Activated CD4-positive, CD25-positive, alpha-beta regulatory T cell treated with anti-CD3 and anti-CD28 coated beads, Interleukin-2, amount 50 U/mL, for 24 hours (primary cell): ENCODE measurements at regions not wholly inside any gene's neighbourhood (a gene's known extent, or its start where the extent isn't known, plus 50 kb on each side); places are given as distances from the start of the nearest gene placed in this dataset.

ENCODE experiments used
- ATAC-seq, 2 donors: fragments of 150-1000 bp; cut with Tn5 transposase; one replicate each; pipeline ENCODE4 v1.10.0; 2021; ENCODE audit warnings: mild to moderate bottlenecking in 1 of 2, moderate library complexity in 1 of 2

DNA sequence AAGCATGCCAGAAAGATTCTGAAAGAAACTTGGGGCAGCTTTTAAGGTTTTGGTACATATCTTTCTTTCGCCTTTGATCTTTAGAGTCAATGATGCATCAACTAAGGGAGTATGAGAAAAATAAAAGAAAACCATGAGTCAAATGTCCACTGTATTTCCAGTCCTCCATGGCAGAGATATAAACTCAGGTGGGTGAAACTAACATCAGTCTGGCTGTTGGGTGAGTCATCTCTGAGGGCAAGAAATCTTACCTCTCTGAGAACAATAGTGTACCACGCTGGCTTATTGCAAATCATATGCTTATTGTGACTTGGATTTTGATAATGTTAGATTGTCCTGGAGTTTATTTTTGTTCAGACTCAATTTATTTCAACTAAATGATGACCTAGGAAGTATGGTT is 521.0 kb downstream of the PLCL1 start:
- peak; percentile 72 to 73 for ATAC-seq

DNA sequence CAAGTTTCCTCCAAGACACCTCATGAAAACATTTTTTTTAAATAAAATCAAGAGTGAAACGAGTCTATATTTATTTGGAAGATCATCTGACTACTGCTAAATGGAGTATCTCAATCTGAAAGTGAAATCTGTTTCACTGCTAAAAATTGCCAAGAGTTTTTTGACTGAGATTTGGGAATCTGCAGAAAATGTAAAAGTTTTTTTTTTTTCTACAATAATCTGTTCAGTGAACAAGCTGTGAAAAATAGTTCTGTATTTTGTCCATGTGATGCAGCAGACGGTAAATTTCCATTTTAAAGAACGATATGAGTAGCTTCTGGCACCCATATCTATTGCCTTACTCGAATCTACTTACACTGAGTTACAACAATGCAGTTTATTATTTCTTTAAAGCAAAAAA is 519.7 kb downstream of the PLCL1 start:
- ATAC-seq = no peak

GRCh38 chr2:198322275-198322674 is 517.9 kb downstream of the PLCL1 start:
- no peak for ATAC-seq

- no peak for ATAC-seq
Observed at GRCh38 chr2:198321522-198322088, 517.2 kb downstream of the PLCL1 start.

DNA sequence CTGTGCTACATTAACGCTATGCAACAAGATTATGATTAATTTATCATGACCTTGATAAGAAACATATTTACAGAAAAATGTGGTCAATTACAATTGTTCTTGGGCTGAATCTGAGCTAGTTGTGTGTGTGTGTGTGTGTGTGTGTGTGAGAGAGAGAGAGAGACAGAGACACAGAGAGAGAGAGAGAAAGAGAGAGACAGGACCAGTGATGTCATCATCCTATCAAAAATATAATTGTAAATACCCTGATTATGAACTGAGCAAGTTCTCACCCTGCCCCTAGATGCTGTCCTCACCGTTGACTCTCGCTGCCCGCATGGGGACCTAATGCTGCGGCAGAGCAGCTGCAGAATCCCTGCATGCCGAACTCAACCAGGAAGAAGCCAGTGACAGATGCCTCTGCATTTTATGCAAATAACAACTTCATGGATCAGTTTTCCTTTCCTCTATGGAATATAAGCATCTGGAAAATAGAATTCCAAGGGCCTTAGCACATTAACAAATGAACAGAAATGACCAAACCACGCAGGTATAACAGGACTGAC is 512.5 kb downstream of the PLCL1 start:
- no peak for ATAC-seq

DNA sequence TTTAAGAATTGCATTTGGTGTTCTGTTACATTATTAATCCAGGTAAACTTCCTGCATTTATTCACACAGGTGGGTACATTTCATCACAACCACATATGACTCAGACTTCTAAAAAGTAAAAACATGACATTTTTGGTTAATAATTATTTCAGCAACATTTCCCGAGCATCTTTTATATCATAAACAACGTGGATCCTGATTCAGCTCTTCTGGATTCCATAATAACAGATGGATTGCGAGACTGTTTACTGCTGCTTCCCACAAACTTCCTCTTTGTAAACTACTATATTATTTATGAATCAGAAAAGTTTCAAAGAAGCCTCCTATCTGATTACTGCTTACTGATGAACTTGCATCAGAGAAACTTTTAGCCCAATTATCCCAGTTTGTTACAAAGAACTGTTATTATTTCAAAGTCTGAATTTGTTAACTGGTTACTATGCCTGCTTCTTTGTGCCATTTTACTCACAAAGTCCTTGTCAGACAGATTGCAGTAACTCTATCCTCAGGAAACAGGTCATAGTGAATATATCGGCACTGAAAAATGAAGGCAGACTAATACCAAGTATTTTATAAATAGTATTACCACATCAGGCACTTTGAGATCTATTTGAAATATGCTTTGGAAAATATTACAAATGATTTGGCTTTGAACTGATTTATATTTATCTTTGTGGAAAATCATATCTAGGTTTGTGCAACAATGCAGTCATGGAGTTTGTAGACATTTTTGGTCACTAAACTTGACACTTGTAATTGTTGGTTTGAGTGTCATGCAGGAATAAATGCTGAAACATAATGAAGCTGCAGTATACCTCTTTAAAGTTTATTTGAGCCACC is 511.6 kb downstream of the PLCL1 start:
- ATAC-seq = no peak

DNA sequence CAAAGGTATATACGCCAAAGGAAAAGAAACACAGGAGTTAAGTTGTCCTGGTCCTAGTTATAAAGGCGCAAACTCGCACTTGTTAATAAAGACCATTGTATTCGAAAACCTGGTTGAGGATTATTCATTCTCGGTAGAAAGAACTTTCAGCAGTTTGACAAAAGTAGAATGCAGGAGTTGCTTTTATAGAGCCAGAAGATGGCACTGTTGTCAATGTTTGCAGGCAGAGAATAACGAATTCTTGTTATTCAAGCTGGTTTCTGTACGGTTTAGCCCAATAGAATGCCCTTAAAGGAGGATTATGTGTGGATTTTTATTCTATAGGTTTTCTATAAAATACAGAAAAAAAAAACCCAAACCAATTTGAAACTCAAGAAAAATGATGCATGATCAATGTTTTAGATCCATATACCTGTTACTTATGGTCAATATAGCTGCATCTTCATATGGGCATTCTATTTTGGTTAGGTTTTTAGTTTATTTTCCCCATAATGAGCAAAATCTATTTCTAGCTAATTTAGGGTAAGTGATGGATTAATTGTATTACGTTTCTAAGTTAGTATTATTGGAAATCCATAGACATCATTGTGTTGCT is 510.3 kb downstream of the PLCL1 start:
- no peak for ATAC-seq

- ATAC-seq = no peak
Observed at GRCh38 chr2:198312596-198313483, 508.4 kb downstream of the PLCL1 start.

- no peak for ATAC-seq
Observed at GRCh38 chr2:198311020-198311419, 506.6 kb downstream of the PLCL1 start.

DNA sequence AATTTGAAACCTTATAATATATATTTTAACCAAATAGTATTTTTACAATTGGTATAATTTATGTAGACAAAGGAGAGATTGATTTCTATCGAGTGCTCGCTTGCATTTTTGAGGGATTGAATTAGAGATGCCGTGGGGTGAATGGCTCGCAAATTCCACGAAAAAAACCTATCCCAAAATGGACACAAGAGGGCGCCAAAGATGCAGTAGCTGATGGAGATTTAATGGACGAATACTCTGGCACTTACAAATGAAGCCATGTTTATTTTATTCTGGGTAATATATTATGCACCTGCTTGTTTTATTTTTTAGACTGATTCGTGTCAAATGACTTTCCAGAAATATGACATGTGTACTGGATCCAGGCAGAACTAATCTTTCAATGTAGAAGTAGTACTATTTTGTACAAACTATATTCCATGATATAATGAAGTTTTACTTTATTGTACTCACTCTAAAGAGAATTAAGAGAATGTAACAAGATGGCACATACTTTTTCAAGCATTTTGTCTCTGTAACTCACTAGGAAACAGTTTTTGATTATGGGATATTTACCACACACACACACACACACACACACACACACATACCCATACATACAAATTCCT is 505.4 kb downstream of the PLCL1 start:
- ATAC-seq = peak in 1 of 2 donors; percentile 33

GRCh38 chr2:198309081-198309480 is 504.7 kb downstream of the PLCL1 start:
- ATAC-seq = no peak

DNA sequence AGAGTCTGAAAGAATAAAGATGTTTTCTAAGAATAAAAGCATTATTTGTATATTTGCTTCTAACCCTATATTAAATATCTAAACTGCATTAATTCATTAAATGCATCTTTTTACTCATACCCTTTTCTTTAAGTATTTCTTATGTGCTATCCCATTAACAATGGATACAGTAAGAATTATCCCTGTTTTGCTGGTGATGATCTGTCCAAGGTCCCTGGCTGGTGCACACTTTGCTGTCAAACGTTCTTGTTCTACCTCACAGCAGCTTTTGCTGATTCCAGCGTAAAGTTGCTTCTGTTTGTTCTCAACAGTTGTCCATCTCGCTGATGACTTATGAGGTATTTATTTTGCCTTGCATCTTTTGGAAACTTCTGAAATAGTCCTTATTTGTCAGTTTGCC is 504.0 kb downstream of the PLCL1 start:
- ATAC-seq = no peak

GRCh38 chr2:198307093-198307492 is 502.7 kb downstream of the PLCL1 start:
- ATAC-seq = no peak

GRCh38 chr2:198304859-198305258 is 500.5 kb downstream of the PLCL1 start:
- ATAC-seq = no peak

- no peak for ATAC-seq
Observed at GRCh38 chr2:198297350-198297749, 493.0 kb downstream of the PLCL1 start.

DNA sequence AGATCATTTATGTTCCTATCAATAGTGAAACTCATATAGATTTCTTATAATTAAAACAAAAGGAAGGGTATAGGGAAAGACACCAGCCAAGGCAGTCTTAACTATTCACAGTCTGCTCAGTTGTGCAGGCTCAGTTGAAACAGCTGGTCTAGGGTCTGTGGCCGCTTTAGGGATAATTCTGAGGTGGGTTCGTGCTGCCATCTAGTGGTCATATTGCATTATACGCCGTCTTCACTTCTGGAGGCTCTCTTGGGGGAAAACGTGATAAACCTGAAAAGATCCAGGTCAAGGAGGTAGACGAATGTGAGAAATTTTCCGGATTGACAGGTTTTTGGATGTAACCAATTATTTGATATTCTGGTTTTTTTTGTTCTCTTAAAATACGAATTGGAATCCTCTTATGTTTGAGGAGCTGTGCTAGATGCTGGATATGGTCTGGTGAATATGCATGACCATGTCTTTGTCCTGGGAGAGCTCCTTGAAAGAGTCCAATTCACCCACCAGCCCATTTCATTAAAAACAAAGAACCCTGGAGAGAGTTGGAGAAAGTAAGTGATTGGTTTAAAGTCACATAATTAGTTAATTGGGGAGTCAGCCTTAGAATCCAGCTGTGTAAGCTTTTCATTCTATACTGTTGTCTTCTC is 492.4 kb downstream of the PLCL1 start:
- peak; percentile 74 to 77 for ATAC-seq

DNA sequence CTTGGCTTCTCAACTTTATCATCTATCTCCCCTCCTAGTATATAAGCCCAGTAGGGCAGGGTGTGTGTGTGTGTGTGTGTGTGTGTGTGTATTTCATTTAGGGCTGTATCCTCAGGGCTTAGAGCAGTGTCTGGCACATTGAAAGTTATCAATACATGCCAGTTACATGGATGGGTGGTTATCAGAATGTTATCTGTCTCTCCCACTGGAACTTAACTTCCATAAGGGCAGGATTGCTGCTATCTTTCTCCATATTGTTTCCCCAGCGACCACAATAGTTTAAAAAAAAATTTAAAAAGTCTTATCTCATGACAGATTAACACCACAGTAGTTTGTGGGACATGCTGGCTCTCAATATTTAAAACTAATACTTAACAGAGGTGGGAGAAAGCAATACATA is 488.9 kb downstream of the PLCL1 start:
- no peak for ATAC-seq

DNA sequence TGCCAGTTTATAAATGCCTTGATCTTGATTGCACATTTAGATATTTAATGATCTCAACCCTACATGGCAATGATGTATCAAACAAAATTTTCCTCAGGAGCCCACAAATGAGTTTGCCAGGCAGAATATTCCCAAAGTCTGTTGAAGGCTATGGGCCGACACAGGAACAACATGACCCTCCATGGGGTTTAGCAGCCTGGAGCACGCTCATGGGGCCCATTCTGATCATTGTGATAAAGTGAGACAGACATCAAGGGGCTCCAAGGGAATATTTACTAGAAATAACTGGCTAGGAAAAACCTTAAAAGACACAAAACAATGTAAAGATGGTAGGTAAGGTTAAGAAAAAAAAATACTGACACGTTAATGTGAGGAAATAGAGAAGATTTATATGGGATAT is 485.4 kb downstream of the PLCL1 start:
- no peak for ATAC-seq

DNA sequence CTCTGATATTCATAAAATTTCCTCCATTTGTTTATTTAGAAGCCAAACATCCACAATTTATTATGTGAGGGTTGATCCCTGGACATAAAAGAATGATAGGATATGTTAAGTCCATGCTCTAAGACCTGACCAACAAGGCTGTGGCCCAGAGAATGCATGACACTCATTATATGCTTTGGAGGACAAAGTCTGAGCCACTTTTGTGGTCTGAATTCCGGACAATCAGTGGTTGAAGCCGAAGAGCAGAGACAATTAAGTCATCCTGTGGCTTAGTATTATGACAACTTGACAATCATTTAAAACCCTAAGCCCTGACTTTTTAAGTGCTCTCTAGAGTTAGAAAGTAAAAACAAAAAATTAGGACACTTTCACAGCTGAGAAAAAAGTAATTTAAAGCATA is 483.3 kb downstream of the PLCL1 start:
- ATAC-seq = no peak

- no peak for ATAC-seq
Observed at GRCh38 chr2:198285216-198285615, 480.8 kb downstream of the PLCL1 start.

DNA sequence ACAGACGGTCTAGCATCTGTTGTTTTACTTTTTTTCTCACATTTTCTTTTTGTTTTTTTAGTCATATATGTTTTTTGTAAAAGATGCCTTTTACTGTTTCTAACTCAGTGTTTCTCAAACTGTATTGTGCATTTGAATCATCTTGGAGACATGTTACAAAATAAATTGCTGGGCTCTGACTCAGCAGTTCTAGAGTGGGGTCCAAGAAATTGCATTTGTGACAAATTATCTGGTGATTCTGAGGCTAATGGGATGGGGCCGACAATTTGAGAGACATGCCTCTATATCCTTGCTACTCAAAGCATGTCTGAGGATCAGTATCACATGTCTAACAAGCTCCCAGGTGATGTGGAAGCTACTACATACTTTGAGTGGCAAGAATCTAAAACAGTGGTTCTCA is 478.8 kb downstream of the PLCL1 start:
- ATAC-seq = no peak

DNA sequence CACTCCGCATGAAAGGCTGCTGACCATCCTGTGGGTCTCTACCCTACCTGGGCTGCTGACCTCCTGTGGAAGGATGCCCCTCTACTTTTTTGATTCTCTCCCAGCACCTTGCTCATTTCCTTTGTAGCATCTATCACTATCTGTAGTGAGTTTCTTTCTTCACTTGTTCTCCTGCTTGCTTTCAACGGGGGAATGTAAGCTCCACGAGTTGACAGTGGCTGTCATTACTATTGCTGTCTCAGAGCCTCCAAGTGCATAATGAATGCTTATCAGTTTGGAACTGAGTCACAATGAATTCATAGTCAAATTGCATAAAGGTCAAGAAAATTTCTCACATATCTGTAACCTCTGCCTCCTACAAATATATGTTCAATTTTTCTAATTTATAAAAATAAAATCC is 477.7 kb downstream of the PLCL1 start:
- no peak for ATAC-seq
